PFSK-1 (cell line): ENCODE measurements at regions not wholly inside any gene's neighbourhood (a gene's known extent, or its start where the extent isn't known, plus 50 kb on each side); places are given as distances from the start of the nearest gene placed in this dataset.

Experiments used
- POLR2AphosphoS5 ChIP-seq: IDR thresholded peaks from 2 replicates; pipeline ENCODE4 v1.6.1; 2012; ENCODE audit warnings: low read depth, mild to moderate bottlenecking, control low read depth, low read length, moderate library complexity
- TF ChIP-seq, protein P1 (sequence below), 2 experiments: IDR thresholded peaks; 2 replicates each; pipeline versions ENCODE4 v1.6.1 to v1.8.0; 2011 to 2012; ENCODE audit warnings: low read depth in 2 of 2, low read length in 2 of 2, control low read depth in 1 of 2, inconsistent platforms in 1 of 2, mild to moderate bottlenecking in 1 of 2, moderate library complexity in 1 of 2; ENCODE audit not compliant: insufficient read depth in 1 of 2

DNA sequence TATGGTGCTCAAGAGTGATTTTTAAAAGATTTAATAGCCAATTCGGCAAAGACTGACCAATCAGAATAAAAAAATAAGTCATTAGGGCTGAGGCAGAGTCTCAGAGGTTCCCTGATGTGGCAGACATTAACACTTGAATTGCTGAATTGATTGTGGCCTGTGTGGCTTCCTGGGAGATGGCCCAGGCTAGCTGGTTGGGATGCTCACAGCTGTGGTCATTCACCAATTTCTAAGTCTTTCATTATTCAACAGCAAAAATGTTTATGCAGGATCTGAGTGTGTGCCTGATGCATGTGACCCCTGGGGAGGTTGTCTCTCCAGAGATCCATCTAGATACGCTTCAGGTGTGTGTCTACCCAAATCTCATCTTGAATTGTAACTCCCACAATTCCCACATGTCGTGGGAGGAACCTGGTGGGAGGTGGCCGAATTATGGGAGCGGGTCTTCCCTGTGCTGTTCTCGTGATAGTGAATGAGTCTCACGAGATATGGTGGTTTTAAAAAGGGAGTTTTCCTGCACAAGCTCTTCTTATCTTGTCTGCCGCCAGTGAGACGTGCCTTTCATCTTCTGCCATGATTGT, 632.6 kb upstream of the SEMA6A start:
- TF ChIP-seq POLR2AphosphoS5 = no peak
- TF ChIP-seq, protein P1, sequence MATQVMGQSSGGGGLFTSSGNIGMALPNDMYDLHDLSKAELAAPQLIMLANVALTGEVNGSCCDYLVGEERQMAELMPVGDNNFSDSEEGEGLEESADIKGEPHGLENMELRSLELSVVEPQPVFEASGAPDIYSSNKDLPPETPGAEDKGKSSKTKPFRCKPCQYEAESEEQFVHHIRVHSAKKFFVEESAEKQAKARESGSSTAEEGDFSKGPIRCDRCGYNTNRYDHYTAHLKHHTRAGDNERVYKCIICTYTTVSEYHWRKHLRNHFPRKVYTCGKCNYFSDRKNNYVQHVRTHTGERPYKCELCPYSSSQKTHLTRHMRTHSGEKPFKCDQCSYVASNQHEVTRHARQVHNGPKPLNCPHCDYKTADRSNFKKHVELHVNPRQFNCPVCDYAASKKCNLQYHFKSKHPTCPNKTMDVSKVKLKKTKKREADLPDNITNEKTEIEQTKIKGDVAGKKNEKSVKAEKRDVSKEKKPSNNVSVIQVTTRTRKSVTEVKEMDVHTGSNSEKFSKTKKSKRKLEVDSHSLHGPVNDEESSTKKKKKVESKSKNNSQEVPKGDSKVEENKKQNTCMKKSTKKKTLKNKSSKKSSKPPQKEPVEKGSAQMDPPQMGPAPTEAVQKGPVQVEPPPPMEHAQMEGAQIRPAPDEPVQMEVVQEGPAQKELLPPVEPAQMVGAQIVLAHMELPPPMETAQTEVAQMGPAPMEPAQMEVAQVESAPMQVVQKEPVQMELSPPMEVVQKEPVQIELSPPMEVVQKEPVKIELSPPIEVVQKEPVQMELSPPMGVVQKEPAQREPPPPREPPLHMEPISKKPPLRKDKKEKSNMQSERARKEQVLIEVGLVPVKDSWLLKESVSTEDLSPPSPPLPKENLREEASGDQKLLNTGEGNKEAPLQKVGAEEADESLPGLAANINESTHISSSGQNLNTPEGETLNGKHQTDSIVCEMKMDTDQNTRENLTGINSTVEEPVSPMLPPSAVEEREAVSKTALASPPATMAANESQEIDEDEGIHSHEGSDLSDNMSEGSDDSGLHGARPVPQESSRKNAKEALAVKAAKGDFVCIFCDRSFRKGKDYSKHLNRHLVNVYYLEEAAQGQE (IDR thresholded peaks at IDR 0.05; ENCODE audit: insufficient read depth in 1 of 2, low read depth in 2 of 2, low read length in 2 of 2) = no peak
